ENCODE measurements at regions not wholly inside any gene's neighbourhood (a gene's known extent, or its start where the extent isn't known, plus 50 kb on each side); places are given as distances from the start of the nearest gene placed in this dataset.
A peak's percentile ranks its signal among the peaks of the same experiment; 100 is the strongest.

GRCh38 chr4:153081693-153082092 is 122.5 kb upstream of the TRIM2 start:
- Histone ChIP-seq H3K79me2 (ENCODE audit: control insufficient read depth, insufficient read depth, low read length) (no peaks in the 10 kb centered on the region), H3K27me3 (ENCODE audit: control insufficient read depth, insufficient read depth, low read length) (peaks cover 5% of the 10 kb centered on the region), H3K27ac (ENCODE audit: insufficient read depth, low read length) (no peak overlapping the region), H3K36me3 (ENCODE audit: control insufficient read depth, insufficient read depth, low read length) (no peaks in the 10 kb centered on the region), H4K20me1 (ENCODE audit: control insufficient read depth, extremely low read depth, insufficient read depth, low read length) (no peaks in the 10 kb centered on the region), H2AFZ (ENCODE audit: low read length) (no peak overlapping the region), H3K4me3 (replicated peaks in 1 of 4; ENCODE audit: control extremely low read depth in 1 of 4, insufficient read depth in 1 of 4, low read depth in 3 of 4, low read length in 4 of 4) (no peak overlapping the region), H3K4me2 (ENCODE audit: extremely low read depth, insufficient read depth, low read length) (no peak overlapping the region), H3K4me1 (ENCODE audit: control insufficient read depth, extremely low read depth, insufficient read depth, low read length) (no peaks in the 10 kb centered on the region), H3K9ac (ENCODE audit: insufficient read depth, low read length) (no peak overlapping the region), H3K9me3 (ENCODE audit: control insufficient read depth, insufficient read depth, low read depth, low read length) (no peaks in the 10 kb centered on the region)
- TF ChIP-seq CTCF (conservative IDR thresholded peaks at IDR 0.05 in 1 of 2, IDR thresholded peaks at IDR 0.05 in 1 of 2; ENCODE audit: low read depth in 1 of 2, low read length in 2 of 2) (no peak), EZH2 (IDR thresholded peaks at IDR 0.05; ENCODE audit: low read length, missing control alignments) (no peak)
- DNase-seq (ENCODE audit: low read depth in 2 of 2): no peak

GRCh38 chr4:153082322-153083301 is 121.6 kb upstream of the TRIM2 start:
- no peaks in the 10 kb centered on the region for H4K20me1 ChIP-seq (ENCODE audit: control insufficient read depth, extremely low read depth, insufficient read depth, low read length)
- TF ChIP-seq EZH2 (IDR thresholded peaks at IDR 0.05; ENCODE audit: low read length, missing control alignments) (no peak), CTCF (conservative IDR thresholded peaks at IDR 0.05 in 1 of 2, IDR thresholded peaks at IDR 0.05 in 1 of 2; ENCODE audit: low read depth in 1 of 2, low read length in 2 of 2) (no peak)
- H3K4me1 ChIP-seq (ENCODE audit: control insufficient read depth, extremely low read depth, insufficient read depth, low read length): no peaks in the 10 kb centered on the region
- H2AFZ ChIP-seq (ENCODE audit: low read length): no peak overlapping the region
- H3K4me3 ChIP-seq (replicated peaks in 1 of 4; ENCODE audit: control extremely low read depth in 1 of 4, insufficient read depth in 1 of 4, low read depth in 3 of 4, low read length in 4 of 4): no peak overlapping the region
- H3K27ac ChIP-seq (ENCODE audit: insufficient read depth, low read length): no peak overlapping the region
- DNase-seq (ENCODE audit: low read depth in 2 of 2): no peak
- H3K27me3 ChIP-seq (ENCODE audit: control insufficient read depth, insufficient read depth, low read length): peaks cover 5% of the 10 kb centered on the region
- H3K9ac ChIP-seq (ENCODE audit: insufficient read depth, low read length): no peak overlapping the region
- no peaks in the 10 kb centered on the region for H3K36me3 ChIP-seq (ENCODE audit: control insufficient read depth, insufficient read depth, low read length)
- no peak overlapping the region for H3K4me2 ChIP-seq (ENCODE audit: extremely low read depth, insufficient read depth, low read length)
- H3K79me2 ChIP-seq (ENCODE audit: control insufficient read depth, insufficient read depth, low read length): no peaks in the 10 kb centered on the region
- no peaks in the 10 kb centered on the region for H3K9me3 ChIP-seq (ENCODE audit: control insufficient read depth, insufficient read depth, low read depth, low read length)

GRCh38 chr4:153083447-153083947 is 120.7 kb upstream of the TRIM2 start:
- peak; percentile 75 to 84 for DNase-seq (ENCODE audit: low read depth in 2 of 2)
- Histone ChIP-seq H3K36me3 (ENCODE audit: control insufficient read depth, insufficient read depth, low read length) (no peaks in the 10 kb centered on the region), H3K9ac (ENCODE audit: insufficient read depth, low read length) (no peak overlapping the region), H3K4me2 (ENCODE audit: extremely low read depth, insufficient read depth, low read length) (no peak overlapping the region), H4K20me1 (ENCODE audit: control insufficient read depth, extremely low read depth, insufficient read depth, low read length) (no peaks in the 10 kb centered on the region), H2AFZ (ENCODE audit: low read length) (no peak overlapping the region), H3K27ac (ENCODE audit: insufficient read depth, low read length) (no peak overlapping the region), H3K9me3 (ENCODE audit: control insufficient read depth, insufficient read depth, low read depth, low read length) (no peaks in the 10 kb centered on the region), H3K27me3 (ENCODE audit: control insufficient read depth, insufficient read depth, low read length) (peaks cover 6% of the 10 kb centered on the region), H3K79me2 (ENCODE audit: control insufficient read depth, insufficient read depth, low read length) (no peaks in the 10 kb centered on the region), H3K4me1 (ENCODE audit: control insufficient read depth, extremely low read depth, insufficient read depth, low read length) (no peaks in the 10 kb centered on the region), H3K4me3 (replicated peaks in 1 of 4; ENCODE audit: control extremely low read depth in 1 of 4, insufficient read depth in 1 of 4, low read depth in 3 of 4, low read length in 4 of 4) (no peak overlapping the region)
- TF ChIP-seq CTCF (conservative IDR thresholded peaks at IDR 0.05 in 1 of 2, IDR thresholded peaks at IDR 0.05 in 1 of 2; ENCODE audit: low read depth in 1 of 2, low read length in 2 of 2) (peak; percentile 53 to 67), EZH2 (IDR thresholded peaks at IDR 0.05; ENCODE audit: low read length, missing control alignments) (no peak)
